ENCODE measurements at regions not wholly inside any gene's neighbourhood (a gene's known extent, or its start where the extent isn't known, plus 50 kb on each side); places are given as distances from the start of the nearest gene placed in this dataset.

DNA sequence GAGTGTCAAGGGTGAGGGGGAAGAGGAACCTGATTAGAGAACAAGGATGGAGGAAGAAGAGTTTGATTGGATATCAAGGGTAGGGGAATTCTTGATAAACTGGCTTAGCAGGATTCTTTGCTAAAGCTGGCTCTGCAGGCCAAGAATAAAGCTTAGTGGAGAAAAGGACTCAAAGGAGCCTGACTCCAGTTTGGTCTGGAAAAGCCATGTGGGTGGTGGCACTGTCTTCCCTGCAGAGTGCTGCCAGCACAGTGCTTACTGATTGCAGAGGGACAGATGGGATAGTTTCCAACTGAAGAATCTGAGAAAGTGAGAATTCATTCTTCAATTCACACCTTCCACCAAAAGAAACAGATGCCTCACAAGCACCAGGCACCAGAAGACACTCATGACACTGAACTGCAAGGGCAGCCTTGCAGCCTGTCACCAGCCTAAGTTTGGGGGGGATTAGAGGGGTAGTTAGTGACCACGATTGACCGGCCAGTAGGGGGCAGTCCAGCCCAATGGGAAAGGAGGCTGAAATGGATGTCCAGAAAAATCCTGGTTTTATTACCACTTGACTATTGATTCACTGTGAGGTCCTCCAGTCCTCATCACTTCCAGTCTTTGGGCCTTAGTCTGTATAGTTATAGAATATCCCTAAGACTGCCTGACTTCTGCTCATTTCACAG, 334.5 kb downstream of the SMAD2 start:
- DNase-seq (ENCODE audit: low spot score) = no peak

- no peak for DNase-seq (ENCODE audit: low spot score)
These were observed 335.8 kb downstream of the SMAD2 start for GRCh38 chr18:47594621-47595086.

DNA sequence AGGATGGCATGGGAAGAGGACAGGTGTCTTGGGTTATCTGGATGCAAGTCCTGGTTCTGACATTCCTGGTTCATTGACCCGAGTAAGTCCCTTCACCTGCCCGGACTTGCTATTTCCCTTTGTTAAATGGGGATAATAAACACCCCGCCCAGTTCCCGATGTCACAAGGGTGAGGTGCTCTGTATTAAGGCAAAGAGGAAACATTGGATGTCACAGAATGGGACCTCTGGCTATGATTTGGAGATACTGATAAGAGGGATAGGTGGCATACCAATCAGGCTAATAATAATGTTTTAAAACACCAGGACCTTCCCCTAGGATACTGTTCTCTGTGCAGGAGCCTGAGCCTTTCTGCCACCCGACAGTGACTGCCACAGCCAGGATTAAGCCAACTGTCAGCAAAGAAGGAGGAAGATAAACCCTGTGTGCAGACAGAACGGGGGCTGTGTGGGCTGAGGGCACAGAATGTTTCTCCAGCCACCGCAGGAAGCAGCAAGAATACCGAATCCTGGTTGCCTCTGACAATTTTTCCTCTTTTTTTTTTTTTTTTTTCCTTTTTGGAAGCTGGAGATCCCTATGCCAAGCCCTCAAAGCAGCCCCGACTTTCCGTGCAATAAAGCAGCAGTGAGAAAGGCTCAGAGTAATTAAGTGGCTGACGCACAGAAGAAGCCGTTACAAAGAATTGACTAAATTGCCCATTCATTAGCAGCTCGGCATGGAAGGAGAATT, 336.6 kb downstream of the SMAD2 start:
- no peak for DNase-seq (ENCODE audit: low spot score)

- DNase-seq (ENCODE audit: low spot score) = no peak
These were observed 339.0 kb downstream of the SMAD2 start for GRCh38 chr18:47591429-47591828.

GRCh38 chr18:47587587-47587986, 336.1 kb upstream of the SKOR2 start:
- no peak for DNase-seq (ENCODE audit: low spot score)

DNA sequence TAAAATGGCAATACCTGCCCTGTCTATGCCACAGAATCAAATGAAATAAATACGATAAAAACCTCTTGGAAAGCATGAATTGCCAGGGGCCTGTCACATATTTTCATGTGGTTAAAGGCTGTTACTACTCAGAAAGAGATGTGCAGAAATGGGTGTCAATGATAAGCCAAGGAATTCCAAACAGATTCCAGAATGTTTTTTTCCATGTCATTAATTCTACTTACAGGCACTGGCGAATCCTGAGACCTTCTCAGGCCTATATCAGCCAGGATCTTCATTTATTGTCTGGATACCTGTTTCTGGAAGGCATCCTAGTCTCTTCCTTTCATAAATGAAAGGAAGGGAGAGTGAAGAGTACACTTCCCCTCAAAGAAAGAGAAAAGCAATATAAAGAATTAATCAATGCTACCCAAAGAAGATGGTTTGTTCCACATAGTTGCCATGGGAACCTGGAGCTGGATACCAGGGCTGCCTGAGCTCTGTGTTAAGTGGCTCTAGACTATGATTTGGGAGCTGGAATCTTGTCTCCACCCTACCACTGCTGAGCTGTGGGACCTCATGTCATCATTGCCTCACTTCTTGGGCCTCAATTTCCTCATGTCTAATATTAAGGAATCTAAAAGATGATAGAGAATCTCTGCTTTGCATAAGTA, 335.1 kb upstream of the SKOR2 start:
- DNase-seq (ENCODE audit: low spot score) = no peak

- DNase-seq (ENCODE audit: low spot score) = no peak
These were observed 334.5 kb upstream of the SKOR2 start for GRCh38 chr18:47585914-47586313.

DNA sequence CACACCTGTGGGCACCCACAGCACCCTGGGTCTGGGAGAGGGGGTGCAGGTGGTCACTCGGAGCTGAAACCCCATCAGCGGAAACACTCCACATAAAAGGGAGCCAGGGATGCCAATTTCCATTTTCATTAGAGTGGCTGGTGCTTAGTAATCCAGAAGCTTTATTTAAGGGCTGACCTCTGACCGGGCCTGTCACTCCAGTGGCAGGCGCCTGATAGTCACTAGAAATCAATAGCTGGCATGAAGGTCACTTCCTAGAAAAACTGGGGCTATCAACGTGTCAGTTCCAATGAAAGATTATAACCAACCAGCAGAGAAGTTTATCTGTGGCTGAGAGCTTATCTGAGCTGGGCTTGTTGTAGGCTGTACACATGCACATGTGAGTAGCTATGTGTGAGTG, 333.7 kb upstream of the SKOR2 start:
- no peak for DNase-seq (ENCODE audit: low spot score)

- no peak for DNase-seq (ENCODE audit: low spot score)
These were observed 330.6 kb upstream of the SKOR2 start for GRCh38 chr18:47582093-47582492.

DNA sequence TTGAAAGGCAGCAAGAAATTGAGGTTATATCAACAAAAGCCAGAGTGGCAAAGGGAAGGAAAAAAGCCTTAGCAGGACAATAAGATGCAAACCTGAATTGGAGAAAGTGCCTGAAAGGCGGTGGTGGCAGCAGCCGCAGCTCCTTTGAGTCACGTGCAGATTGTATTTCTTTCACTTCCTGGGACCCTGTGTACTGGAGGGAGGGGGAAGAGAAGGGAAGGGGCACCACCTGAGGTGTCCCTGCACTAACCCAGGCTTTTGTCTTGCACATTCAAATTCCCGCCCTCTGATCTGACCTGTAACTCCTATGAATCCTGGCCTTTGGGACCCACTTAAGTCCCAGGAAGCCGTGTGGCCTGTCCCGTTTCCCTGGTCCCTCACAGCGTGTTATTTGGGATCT, 326.1 kb upstream of the SKOR2 start:
- no peak for DNase-seq (ENCODE audit: low spot score)

DNA sequence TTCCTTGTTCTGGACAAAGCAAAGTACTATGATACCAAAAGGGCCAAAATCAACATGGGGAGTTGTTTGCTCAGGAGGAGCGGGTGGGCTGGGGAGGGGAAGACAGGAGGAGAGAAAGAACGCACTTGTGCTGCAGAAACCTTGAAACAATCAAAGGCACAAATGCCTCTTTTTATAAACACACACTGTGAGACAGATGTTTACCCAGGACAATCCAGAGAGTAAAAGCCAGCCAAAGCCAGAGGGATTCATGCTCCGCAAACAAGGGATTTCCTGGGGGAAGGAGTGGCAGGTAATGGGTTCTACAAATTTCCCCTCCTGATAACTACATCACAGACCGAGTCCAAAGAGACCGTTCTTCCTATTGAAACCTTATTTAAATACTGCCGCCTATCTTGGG, 323.5 kb upstream of the SKOR2 start:
- DNase-seq (ENCODE audit: low spot score) = no peak

GRCh38 chr18:47571957-47572356, 320.5 kb upstream of the SKOR2 start:
- DNase-seq (ENCODE audit: low spot score) = no peak

GRCh38 chr18:47566809-47567208, 315.3 kb upstream of the SKOR2 start:
- DNase-seq (ENCODE audit: low spot score) = no peak

- DNase-seq (ENCODE audit: low spot score) = no peak
These were observed 309.6 kb upstream of the SKOR2 start for GRCh38 chr18:47560723-47561715.

GRCh38 chr18:47558110-47558750, 306.8 kb upstream of the SKOR2 start:
- no peak for DNase-seq (ENCODE audit: low spot score)

DNA sequence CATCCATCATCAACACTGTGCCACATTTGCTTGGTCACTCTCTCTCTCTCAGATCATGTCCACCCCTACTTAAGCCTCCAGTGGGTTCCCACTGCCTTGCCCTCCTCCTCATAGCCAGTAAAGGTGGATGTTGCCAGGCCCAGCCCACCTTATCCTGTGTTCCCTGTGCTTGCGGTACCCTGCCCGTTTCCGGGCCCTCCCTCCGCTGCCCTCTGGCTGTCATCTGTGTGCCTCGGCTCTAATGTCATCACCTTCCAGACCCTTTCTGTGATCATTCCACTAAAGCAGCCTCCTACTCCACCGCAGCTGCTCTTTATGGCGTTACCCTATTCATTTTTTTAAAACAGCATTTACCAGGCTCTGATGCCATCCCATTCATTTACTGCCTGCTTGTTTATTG, 305.7 kb upstream of the SKOR2 start:
- DNase-seq (ENCODE audit: low spot score) = no peak

DNA sequence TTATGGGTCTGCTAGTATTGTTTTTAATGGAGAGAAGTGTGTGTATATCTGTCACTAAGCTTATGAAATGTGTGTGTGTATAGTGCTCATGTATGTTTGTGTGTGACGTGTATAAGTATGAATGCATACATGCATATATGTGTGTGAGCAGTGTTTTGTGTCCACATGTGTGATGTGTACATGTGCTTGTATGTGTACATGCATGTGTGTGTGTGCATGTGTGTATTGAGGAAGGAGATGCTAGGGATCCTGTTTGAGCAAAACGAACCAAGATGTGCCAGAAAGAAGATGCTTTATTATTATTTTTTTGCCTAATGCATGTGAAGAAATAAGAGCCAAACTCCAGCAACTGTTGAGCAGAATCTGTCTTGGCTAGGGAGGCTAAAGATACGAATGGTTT, 301.3 kb upstream of the SKOR2 start:
- no peak for DNase-seq (ENCODE audit: low spot score)

GRCh38 chr18:47550611-47551010, 299.2 kb upstream of the SKOR2 start:
- DNase-seq (ENCODE audit: low spot score) = no peak

DNA sequence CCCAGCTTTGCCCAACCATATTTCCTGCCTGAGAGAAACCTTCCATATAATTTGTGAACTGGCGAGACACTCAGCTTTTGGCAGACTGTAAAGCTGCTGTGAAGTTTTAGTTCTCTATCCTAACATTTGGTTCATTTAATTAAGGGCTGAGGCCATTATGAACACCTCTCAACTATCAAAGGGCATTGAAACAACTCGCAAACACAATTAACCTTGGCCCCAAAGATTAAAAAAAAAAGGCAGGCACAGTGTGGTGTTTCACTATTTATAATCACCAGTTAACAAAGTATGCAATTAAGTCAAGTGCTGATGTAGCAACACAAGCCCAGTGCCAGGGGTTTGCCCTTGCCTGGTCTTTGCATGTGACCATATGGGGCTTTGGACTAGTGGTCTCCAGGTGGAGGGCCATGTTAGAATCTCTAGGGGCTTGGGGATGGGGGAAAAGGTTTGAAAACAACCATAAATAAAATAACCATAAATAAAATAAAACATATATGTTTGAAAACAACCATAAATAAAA, 297.6 kb upstream of the SKOR2 start:
- no peak for DNase-seq (ENCODE audit: low spot score)

GRCh38 chr18:47547539-47548202, 296.2 kb upstream of the SKOR2 start:
- no peak for DNase-seq (ENCODE audit: low spot score)

DNA sequence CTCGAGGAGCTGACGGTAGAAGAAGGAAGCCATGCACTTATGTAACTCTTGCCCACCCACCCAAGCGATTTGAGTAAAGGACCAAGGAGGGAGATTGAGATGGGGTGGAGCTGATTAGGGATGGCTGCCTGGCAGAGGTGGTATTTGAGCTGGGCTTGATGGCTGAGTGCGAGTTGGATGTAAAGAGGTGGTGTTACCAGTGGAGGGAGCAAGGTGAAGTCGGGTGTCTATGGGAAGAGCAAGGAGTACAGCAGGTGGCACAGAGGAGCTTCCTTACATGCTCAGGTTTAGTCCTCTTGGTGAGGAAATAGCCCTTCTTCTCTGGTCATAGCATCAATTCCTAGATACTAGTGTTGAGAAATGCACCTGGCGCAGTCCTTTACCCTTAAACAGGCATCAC, 294.2 kb upstream of the SKOR2 start:
- no peak for DNase-seq (ENCODE audit: low spot score)

All from LoVo (cell line).